ENCODE measurements at regions not wholly inside any gene's neighbourhood (a gene's known extent, or its start where the extent isn't known, plus 50 kb on each side); places are given as distances from the start of the nearest gene placed in this dataset.

GRCh38 chr7:115822801-115823200 lies 207.8 kb downstream of the TFEC start:
- WGBS (ENCODE audit: insufficient coverage), result no CpG with 5 or more reads among the region's 2 CpGs

GRCh38 chr7:115822380-115822779 lies 208.2 kb downstream of the TFEC start:
- no peak overlapping the region for H3K4me3 ChIP-seq (ENCODE audit: control insufficient read depth in 1 of 7, extremely low read depth in 1 of 7, insufficient read depth in 4 of 7, low read depth in 2 of 7, low read length in 6 of 7)
- CTCF ChIA-PET, result no interaction called here
- H3K4me1 ChIP-seq (ENCODE audit: control extremely low read depth in 1 of 4, control insufficient read depth in 4 of 4, insufficient read depth in 4 of 4, low read length in 3 of 4), result no peaks in the 10 kb centered on the region
- no peaks in the 10 kb centered on the region for H3K36me3 ChIP-seq (ENCODE audit: control insufficient read depth in 4 of 4, insufficient read depth in 4 of 4, low read length in 3 of 4)
- no peaks in the 10 kb centered on the region for H3K27me3 ChIP-seq (replicated peaks in 2 of 5; ENCODE audit: control insufficient read depth in 4 of 5, insufficient read depth in 5 of 5, low read length in 4 of 5)
- 30% methylated on average over 1 of the region's 1 CpG for WGBS (ENCODE audit: insufficient coverage)
- no peaks in the 10 kb centered on the region for H3K9me3 ChIP-seq (ENCODE audit: control extremely low read depth in 1 of 5, control insufficient read depth in 4 of 5, insufficient read depth in 2 of 5, low read depth in 1 of 5, low read length in 4 of 5)
- POLR2A ChIA-PET, result no interaction called here
- no peak for DNase-seq
- H3K27ac ChIP-seq (ENCODE audit: insufficient read depth in 1 of 2, low read depth in 1 of 2, low read length in 2 of 2, poor library complexity in 1 of 2, severe bottlenecking in 2 of 2), result no peak overlapping the region

More at GRCh38 chr7:115822801-115823200, 207.8 kb downstream of the TFEC start:
- no peak overlapping the region for H3K27ac ChIP-seq (ENCODE audit: insufficient read depth in 1 of 2, low read depth in 1 of 2, low read length in 2 of 2, poor library complexity in 1 of 2, severe bottlenecking in 2 of 2)
- no peak for DNase-seq
- H3K9me3 ChIP-seq (ENCODE audit: control extremely low read depth in 1 of 5, control insufficient read depth in 4 of 5, insufficient read depth in 2 of 5, low read depth in 1 of 5, low read length in 4 of 5), result no peaks in the 10 kb centered on the region
- POLR2A ChIA-PET, result no interaction called here
- no peak overlapping the region for H3K4me3 ChIP-seq (ENCODE audit: control insufficient read depth in 1 of 7, extremely low read depth in 1 of 7, insufficient read depth in 4 of 7, low read depth in 2 of 7, low read length in 6 of 7)
- H3K4me1 ChIP-seq (ENCODE audit: control extremely low read depth in 1 of 4, control insufficient read depth in 4 of 4, insufficient read depth in 4 of 4, low read length in 3 of 4), result no peaks in the 10 kb centered on the region
- no peaks in the 10 kb centered on the region for H3K36me3 ChIP-seq (ENCODE audit: control insufficient read depth in 4 of 4, insufficient read depth in 4 of 4, low read length in 3 of 4)
- no peaks in the 10 kb centered on the region for H3K27me3 ChIP-seq (replicated peaks in 2 of 5; ENCODE audit: control insufficient read depth in 4 of 5, insufficient read depth in 5 of 5, low read length in 4 of 5)
- CTCF ChIA-PET, result no interaction called here

GRCh38 chr7:115816318-115816974 lies 214.1 kb downstream of the TFEC start:
- Histone ChIP-seq H3K4me1 (ENCODE audit: control extremely low read depth in 1 of 4, control insufficient read depth in 4 of 4, insufficient read depth in 4 of 4, low read length in 3 of 4) (no peaks in the 10 kb centered on the region), H3K27me3 (replicated peaks in 2 of 5; ENCODE audit: control insufficient read depth in 4 of 5, insufficient read depth in 5 of 5, low read length in 4 of 5) (peaks cover 0 to 4% (median 0%) of the 10 kb centered on the region in 5 experiments), H3K4me3 (ENCODE audit: control insufficient read depth in 1 of 7, extremely low read depth in 1 of 7, insufficient read depth in 4 of 7, low read depth in 2 of 7, low read length in 6 of 7) (no peak overlapping the region), H3K27ac (ENCODE audit: insufficient read depth in 1 of 2, low read depth in 1 of 2, low read length in 2 of 2, poor library complexity in 1 of 2, severe bottlenecking in 2 of 2) (no peak overlapping the region), H3K9me3 (ENCODE audit: control extremely low read depth in 1 of 5, control insufficient read depth in 4 of 5, insufficient read depth in 2 of 5, low read depth in 1 of 5, low read length in 4 of 5) (no peaks in the 10 kb centered on the region), H3K36me3 (ENCODE audit: control insufficient read depth in 4 of 4, insufficient read depth in 4 of 4, low read length in 3 of 4) (no peaks in the 10 kb centered on the region)
- 95% methylated on average over 3 of the region's 4 CpGs for WGBS (ENCODE audit: insufficient coverage)
- CTCF ChIA-PET, result interaction anchor here (0.8 kb wide), 1 partner anchor 23 kb away, joined by 3 read pairs; no protein-coding TSS in a partner anchor
- POLR2A ChIA-PET, result no interaction called here
- no peak for DNase-seq

- H3K36me3 ChIP-seq (ENCODE audit: control insufficient read depth in 4 of 4, insufficient read depth in 4 of 4, low read length in 3 of 4), result no peaks in the 10 kb centered on the region
- 88% methylated on average over 4 of the region's 7 CpGs for WGBS (ENCODE audit: insufficient coverage)
- CTCF ChIA-PET, result no interaction called here
- POLR2A ChIA-PET, result no interaction called here
- DNase-seq, result no peak
- H3K9me3 ChIP-seq (ENCODE audit: control extremely low read depth in 1 of 5, control insufficient read depth in 4 of 5, insufficient read depth in 2 of 5, low read depth in 1 of 5, low read length in 4 of 5), result no peaks in the 10 kb centered on the region
- no peaks in the 10 kb centered on the region for H3K4me1 ChIP-seq (ENCODE audit: control extremely low read depth in 1 of 4, control insufficient read depth in 4 of 4, insufficient read depth in 4 of 4, low read length in 3 of 4)
- H3K27ac ChIP-seq (ENCODE audit: insufficient read depth in 1 of 2, low read depth in 1 of 2, low read length in 2 of 2, poor library complexity in 1 of 2, severe bottlenecking in 2 of 2), result no peak overlapping the region
- H3K4me3 ChIP-seq (ENCODE audit: control insufficient read depth in 1 of 7, extremely low read depth in 1 of 7, insufficient read depth in 4 of 7, low read depth in 2 of 7, low read length in 6 of 7), result no peak overlapping the region
- H3K27me3 ChIP-seq (replicated peaks in 2 of 5; ENCODE audit: control insufficient read depth in 4 of 5, insufficient read depth in 5 of 5, low read length in 4 of 5), result peaks cover 0 to 4% (median 0%) of the 10 kb centered on the region in 5 experiments
Measured at GRCh38 chr7:115812794-115813193, 217.8 kb downstream of the TFEC start.

- Histone ChIP-seq H3K27me3 (replicated peaks in 2 of 5; ENCODE audit: control insufficient read depth in 4 of 5, insufficient read depth in 5 of 5, low read length in 4 of 5) (peaks cover 0 to 2% (median 0%) of the 10 kb centered on the region in 5 experiments), H3K4me3 (ENCODE audit: control insufficient read depth in 1 of 7, extremely low read depth in 1 of 7, insufficient read depth in 4 of 7, low read depth in 2 of 7, low read length in 6 of 7) (no peak overlapping the region), H3K9me3 (ENCODE audit: control extremely low read depth in 1 of 5, control insufficient read depth in 4 of 5, insufficient read depth in 2 of 5, low read depth in 1 of 5, low read length in 4 of 5) (no peaks in the 10 kb centered on the region), H3K36me3 (ENCODE audit: control insufficient read depth in 4 of 4, insufficient read depth in 4 of 4, low read length in 3 of 4) (no peaks in the 10 kb centered on the region), H3K27ac (ENCODE audit: insufficient read depth in 1 of 2, low read depth in 1 of 2, low read length in 2 of 2, poor library complexity in 1 of 2, severe bottlenecking in 2 of 2) (no peak overlapping the region), H3K4me1 (ENCODE audit: control extremely low read depth in 1 of 4, control insufficient read depth in 4 of 4, insufficient read depth in 4 of 4, low read length in 3 of 4) (no peaks in the 10 kb centered on the region)
- DNase-seq, result no peak
- 90% methylated on average over 3 of the region's 8 CpGs for WGBS (ENCODE audit: insufficient coverage)
- POLR2A ChIA-PET, result no interaction called here
- CTCF ChIA-PET, result no interaction called here
Measured at GRCh38 chr7:115805458-115805857, 225.1 kb downstream of the TFEC start.

GRCh38 chr7:115802415-115802814 lies 228.1 kb downstream of the TFEC start:
- no peak overlapping the region for H3K27ac ChIP-seq (ENCODE audit: insufficient read depth in 1 of 2, low read depth in 1 of 2, low read length in 2 of 2, poor library complexity in 1 of 2, severe bottlenecking in 2 of 2)
- POLR2A ChIA-PET, result no interaction called here

GRCh38 chr7:115799430-115799829 lies 231.1 kb downstream of the TFEC start:
- H3K27ac ChIP-seq (ENCODE audit: insufficient read depth in 1 of 2, low read depth in 1 of 2, low read length in 2 of 2, poor library complexity in 1 of 2, severe bottlenecking in 2 of 2), result no peak overlapping the region
- no peaks in the 10 kb centered on the region for H3K4me1 ChIP-seq (ENCODE audit: control extremely low read depth in 1 of 4, control insufficient read depth in 4 of 4, insufficient read depth in 4 of 4, low read length in 3 of 4)
- H3K27me3 ChIP-seq (replicated peaks in 2 of 5; ENCODE audit: control insufficient read depth in 4 of 5, insufficient read depth in 5 of 5, low read length in 4 of 5), result peaks cover 0 to 1% (median 0%) of the 10 kb centered on the region in 5 experiments
- ChIA-PET POLR2A (no interaction called here), CTCF (no interaction called here)
- WGBS (ENCODE audit: insufficient coverage), result no CpG with 5 or more reads among the region's 2 CpGs
- no peak for DNase-seq
- no peaks in the 10 kb centered on the region for H3K9me3 ChIP-seq (ENCODE audit: control extremely low read depth in 1 of 5, control insufficient read depth in 4 of 5, insufficient read depth in 2 of 5, low read depth in 1 of 5, low read length in 4 of 5)
- no peaks in the 10 kb centered on the region for H3K36me3 ChIP-seq (ENCODE audit: control insufficient read depth in 4 of 4, insufficient read depth in 4 of 4, low read length in 3 of 4)
- no peak overlapping the region for H3K4me3 ChIP-seq (ENCODE audit: control insufficient read depth in 1 of 7, extremely low read depth in 1 of 7, insufficient read depth in 4 of 7, low read depth in 2 of 7, low read length in 6 of 7)

More at GRCh38 chr7:115802415-115802814, 228.1 kb downstream of the TFEC start:
- CTCF ChIA-PET, result no interaction called here
- Histone ChIP-seq H3K9me3 (ENCODE audit: control extremely low read depth in 1 of 5, control insufficient read depth in 4 of 5, insufficient read depth in 2 of 5, low read depth in 1 of 5, low read length in 4 of 5) (no peaks in the 10 kb centered on the region), H3K27me3 (replicated peaks in 2 of 5; ENCODE audit: control insufficient read depth in 4 of 5, insufficient read depth in 5 of 5, low read length in 4 of 5) (peaks cover 0 to 2% (median 0%) of the 10 kb centered on the region in 5 experiments), H3K36me3 (ENCODE audit: control insufficient read depth in 4 of 4, insufficient read depth in 4 of 4, low read length in 3 of 4) (no peaks in the 10 kb centered on the region), H3K4me3 (ENCODE audit: control insufficient read depth in 1 of 7, extremely low read depth in 1 of 7, insufficient read depth in 4 of 7, low read depth in 2 of 7, low read length in 6 of 7) (no peak overlapping the region), H3K4me1 (ENCODE audit: control extremely low read depth in 1 of 4, control insufficient read depth in 4 of 4, insufficient read depth in 4 of 4, low read length in 3 of 4) (no peaks in the 10 kb centered on the region)
- no peak for DNase-seq

All from common myeloid progenitor, CD34-positive (primary cell).